H9 (cell line): ENCODE measurements at regions not wholly inside any gene's neighbourhood (a gene's known extent, or its start where the extent isn't known, plus 50 kb on each side); places are given as distances from the start of the nearest gene placed in this dataset.

ENCODE experiments used
- DNase-seq: peaks from one replicate; pipeline ENCODE4 v3.0.0-alpha.2; 2017
- H2AFZ ChIP-seq: one replicate; pipeline ENCODE4 v1.6.1; 2013; ENCODE audit warnings: mild to moderate bottlenecking, low read length, control low read depth, moderate library complexity
- H2AK5ac ChIP-seq: 2 replicates; pipeline ENCODE4 v1.6.1; 2013; ENCODE audit warnings: low read length, control low read depth, mixed read lengths; ENCODE audit not compliant: insufficient read length
- H2BK120ac ChIP-seq: one replicate; pipeline ENCODE4 v1.6.1; 2013; ENCODE audit warnings: low read depth, mild to moderate bottlenecking, low read length, control low read depth, inconsistent platforms; ENCODE audit not compliant: poor library complexity, severe bottlenecking
- H2BK12ac ChIP-seq: 2 replicates; pipeline ENCODE4 v1.6.1; 2013; ENCODE audit warnings: low read length, control low read depth, mixed read lengths, low read depth; ENCODE audit not compliant: insufficient read length
- H2BK15ac ChIP-seq: 2 replicates; pipeline ENCODE4 v1.6.1; 2013; ENCODE audit warnings: low read depth, low read length, control low read depth
- H2BK20ac ChIP-seq: one replicate; pipeline ENCODE4 v1.6.1; 2013; ENCODE audit warnings: low read depth, mild to moderate bottlenecking, low read length, control low read depth, inconsistent platforms; ENCODE audit not compliant: poor library complexity, severe bottlenecking
- H2BK5ac ChIP-seq: 2 replicates; pipeline ENCODE4 v1.6.1; 2013; ENCODE audit warnings: low read length, control low read depth, mixed read lengths; ENCODE audit not compliant: insufficient read length
- H3K14ac ChIP-seq: 2 replicates; pipeline ENCODE4 v1.6.1; 2013; ENCODE audit warnings: low read length, control low read depth; ENCODE audit not compliant: insufficient read depth
- H3K18ac ChIP-seq: 2 replicates; pipeline ENCODE4 v1.6.1; 2013; ENCODE audit warnings: low read depth, mild to moderate bottlenecking, mixed read lengths, low read length, control low read depth; ENCODE audit not compliant: insufficient read length
- H3K23ac ChIP-seq: 2 replicates; pipeline ENCODE4 v1.6.1; 2013; ENCODE audit warnings: low read length, control low read depth, mixed read lengths, low read depth; ENCODE audit not compliant: insufficient read length
- H3K23me2 ChIP-seq: 2 replicates; pipeline ENCODE4 v1.6.1; 2013; ENCODE audit warnings: low read depth, mild to moderate bottlenecking, mixed read lengths, low read length, control low read depth; ENCODE audit not compliant: insufficient read length, poor library complexity, severe bottlenecking
- H3K27ac ChIP-seq: 2 replicates; pipeline ENCODE4 v1.5.1; 2013; ENCODE audit warnings: low read length, control low read depth, mixed read lengths, low read depth; ENCODE audit not compliant: insufficient read length
- H3K27me3 ChIP-seq: 2 replicates; pipeline ENCODE4 v1.6.1; 2013; ENCODE audit warnings: low read length, control low read depth, inconsistent platforms; ENCODE audit not compliant: insufficient read depth
- H3K4ac ChIP-seq: 2 replicates; pipeline ENCODE4 v1.6.1; 2013; ENCODE audit warnings: low read depth, mild to moderate bottlenecking, control low read depth, inconsistent platforms, low read length, moderate library complexity
- H3K4me1 ChIP-seq: 2 replicates; pipeline ENCODE4 v1.6.1; 2013; ENCODE audit warnings: low read length, control low read depth, inconsistent platforms; ENCODE audit not compliant: insufficient read depth
- H3K4me2 ChIP-seq: 2 replicates; pipeline ENCODE4 v1.6.1; 2013; ENCODE audit warnings: low read length, control low read depth, mixed read lengths; ENCODE audit not compliant: insufficient read length, insufficient read depth
- H3K56ac ChIP-seq: 2 replicates; pipeline ENCODE4 v1.6.1; 2013; ENCODE audit warnings: low read depth, mild to moderate bottlenecking, mixed read lengths, low read length, control low read depth; ENCODE audit not compliant: insufficient read length
- H3K79me1 ChIP-seq: 2 replicates; pipeline ENCODE4 v1.6.1; 2013; ENCODE audit warnings: low read depth, mild to moderate bottlenecking, moderate library complexity, low read length, control low read depth, inconsistent platforms; ENCODE audit not compliant: insufficient read depth, poor library complexity, severe bottlenecking
- H3K79me2 ChIP-seq: 2 replicates; pipeline ENCODE4 v1.6.1; 2013; ENCODE audit warnings: low read length, control low read depth, inconsistent platforms; ENCODE audit not compliant: insufficient read depth
- H3K9ac ChIP-seq: 2 replicates; pipeline ENCODE4 v1.6.1; 2013; ENCODE audit warnings: low read length, control low read depth, mixed read lengths; ENCODE audit not compliant: insufficient read length; ENCODE audit errors: extremely low read depth
- H3K9me3 ChIP-seq: one replicate; pipeline ENCODE4 v1.6.1; 2013; ENCODE audit warnings: low read depth, low read length, inconsistent platforms; ENCODE audit not compliant: control insufficient read depth
- H3T11ph ChIP-seq: one replicate; pipeline ENCODE4 v1.6.1; 2013; ENCODE audit warnings: mild to moderate bottlenecking, low read length, control low read depth, inconsistent platforms
- H4K20me1 ChIP-seq: one replicate; pipeline ENCODE4 v1.6.1; 2013; ENCODE audit not compliant: control insufficient read depth, insufficient read length, insufficient read depth
- H4K5ac ChIP-seq: 2 replicates; pipeline ENCODE4 v1.6.1; 2013; ENCODE audit warnings: low read depth, mild to moderate bottlenecking, mixed read lengths, low read length, control low read depth; ENCODE audit not compliant: insufficient read length
- H4K8ac ChIP-seq: replicated peaks from 2 replicates; pipeline ENCODE4 v1.6.1; 2013; ENCODE audit warnings: low read length, control low read depth, mixed read lengths, low read depth; ENCODE audit not compliant: insufficient read length
- H4K91ac ChIP-seq: 2 replicates; pipeline ENCODE4 v1.6.1; 2013; ENCODE audit warnings: low read depth, mild to moderate bottlenecking, moderate library complexity, mixed read lengths, low read length, control low read depth; ENCODE audit not compliant: insufficient read length
- H3K27ac Mint-ChIP-seq, 3 experiments: 2 replicates in 2 of 3; 3 replicates in 1 of 3; pipeline ENCODE4 v1.8.0; 2020 to 2021; ENCODE audit warnings: mixed read lengths in 3 of 3, mild to moderate bottlenecking in 1 of 3, moderate library complexity in 1 of 3
- H3K27me3 Mint-ChIP-seq: 2 replicates; pipeline ENCODE4 v1.8.0; 2021; ENCODE audit warnings: low read depth, mild to moderate bottlenecking, moderate library complexity, mixed read lengths
- H3K36me3 Mint-ChIP-seq, 3 experiments: 2 replicates in 2 of 3; 3 replicates in 1 of 3; pipeline ENCODE4 v1.8.0; 2020 to 2021; ENCODE audit warnings: low read depth in 3 of 3, mixed read lengths in 3 of 3; ENCODE audit not compliant: insufficient read depth in 1 of 3
- H3K4me1 Mint-ChIP-seq, 2 experiments: 2 replicates each; pipeline ENCODE4 v1.8.0; 2020; ENCODE audit warnings: mixed read lengths in 2 of 2
- H3K4me3 Mint-ChIP-seq, 2 experiments: 2 replicates in 1 of 2; 3 replicates in 1 of 2; pipeline ENCODE4 v1.8.0; 2020 to 2021; ENCODE audit warnings: mild to moderate bottlenecking in 2 of 2, mixed read lengths in 2 of 2, moderate library complexity in 1 of 2
- H3K9me3 Mint-ChIP-seq, 2 experiments: 2 replicates in 1 of 2; 3 replicates in 1 of 2; pipeline ENCODE4 v1.8.0; 2020; ENCODE audit warnings: mild to moderate bottlenecking in 2 of 2, mixed read lengths in 2 of 2, moderate library complexity in 1 of 2
- CTCF ChIP-seq: fragments of 200-600 bp; sonication (generic); conservative IDR thresholded peaks from 3 replicates; pipeline ENCODE4 v1.8.0; 2021; ENCODE audit warnings: antibody characterized with exemption, mild to moderate bottlenecking
- WGBS: extraction: QIAGEN DNeasy Blood & Tissue Kit; methylation state at CpG from one replicate; pipeline ENCODE4 v1.1.7; 2013; ENCODE audit warnings: missing lambda C conversion rate, low lambda C conversion rate, mixed read lengths; ENCODE audit not compliant: insufficient read length; ENCODE audit errors: extremely low coverage; 5-methylcytosine and 5-hydroxymethylcytosine counted together

GRCh38 chr2:65856928-65857327 is 424.5 kb upstream of the SPRED2 start:
- no peaks in the 10 kb centered on the region for H4K20me1 ChIP-seq
- H3K36me3 Mint-ChIP-seq, result no peaks in the 10 kb centered on the region
- no peaks in the 10 kb centered on the region for H3K79me1 ChIP-seq
- H3K18ac ChIP-seq, result no peak overlapping the region
- no peak overlapping the region for H3K56ac ChIP-seq
- no peak overlapping the region for H3T11ph ChIP-seq
- no peak overlapping the region for H2AK5ac ChIP-seq
- H4K5ac ChIP-seq, result no peak overlapping the region
- no CpG with 5 or more reads among the region's 3 CpGs for WGBS
- H2BK5ac ChIP-seq, result no peak overlapping the region
- no peaks in the 10 kb centered on the region for H3K9me3 Mint-ChIP-seq
- no peak overlapping the region for H3K4ac ChIP-seq
- H3K4me1 Mint-ChIP-seq, result no peaks in the 10 kb centered on the region
- DNase-seq, result no peak
- no peaks in the 10 kb centered on the region for H3K27me3 Mint-ChIP-seq
- no peak overlapping the region for H2BK20ac ChIP-seq
- no peak overlapping the region for H2BK120ac ChIP-seq
- no peak overlapping the region for H3K9ac ChIP-seq
- H2BK12ac ChIP-seq, result no peak overlapping the region
- no peaks in the 10 kb centered on the region for H3K79me2 ChIP-seq
- no peak overlapping the region for H2AFZ ChIP-seq
- no peak overlapping the region for H3K4me3 Mint-ChIP-seq
- H3K23ac ChIP-seq, result no peak overlapping the region
- H3K14ac ChIP-seq, result no peak overlapping the region
- H4K91ac ChIP-seq, result no peak overlapping the region
- H3K4me2 ChIP-seq, result no peak overlapping the region
- no peaks in the 10 kb centered on the region for H3K4me1 ChIP-seq
- no peak overlapping the region for H2BK15ac ChIP-seq
- no peaks in the 10 kb centered on the region for H3K9me3 ChIP-seq
- H3K27ac Mint-ChIP-seq, result no peak overlapping the region
- no peaks in the 10 kb centered on the region for H3K27me3 ChIP-seq
- no peak overlapping the region for H3K27ac ChIP-seq
- no peak for TF ChIP-seq CTCF
- H4K8ac ChIP-seq, result no peak overlapping the region
- H3K23me2 ChIP-seq, result no peaks in the 10 kb centered on the region
